ENCODE measurements at regions not wholly inside any gene's neighbourhood (a gene's known extent, or its start where the extent isn't known, plus 50 kb on each side); places are given as distances from the start of the nearest gene placed in this dataset.

- no peaks in the 10 kb centered on the region for H4K20me1 ChIP-seq (replicated peaks in 1 of 2; ENCODE audit: control insufficient read depth in 1 of 2, insufficient read depth in 2 of 2, low read length in 2 of 2)
- no peak for DNase-seq (ENCODE audit: low read depth in 1 of 2, low spot score in 2 of 2)
- H2AFZ ChIP-seq (ENCODE audit: low read length) = no peak overlapping the region
- no peak overlapping the region for H2AK5ac ChIP-seq (ENCODE audit: low read depth, low read length)
- no peak overlapping the region for H4K91ac ChIP-seq (replicated peaks; ENCODE audit: insufficient read length, low read length)
- TF ChIP-seq RNF2 (IDR thresholded peaks at IDR 0.05; ENCODE audit: borderline replicate concordance, low read depth, low read length, missing control alignments, poor library complexity, severe bottlenecking) (no peak), JUND (IDR thresholded peaks at IDR 0.05; ENCODE audit: low read length) (no peak), FOSL1 (IDR thresholded peaks at IDR 0.05; ENCODE audit: insufficient read depth, low read depth, low read length) (no peak), RXRA (IDR thresholded peaks at IDR 0.05; ENCODE audit: insufficient read depth, low read depth, low read length) (no peak)
- H2BK20ac ChIP-seq (ENCODE audit: low read length) = no peak overlapping the region
- H2BK120ac ChIP-seq (replicated peaks; ENCODE audit: low read depth, low read length) = no peak overlapping the region
- H2BK15ac ChIP-seq (ENCODE audit: low read length) = no peak overlapping the region
- H3K79me1 ChIP-seq (ENCODE audit: low read depth, low read length) = no peaks in the 10 kb centered on the region
- no peaks in the 10 kb centered on the region for H3K36me3 ChIP-seq (ENCODE audit: control insufficient read depth in 2 of 4, insufficient read depth in 4 of 4, low read length in 3 of 4)
- H3K9ac ChIP-seq (replicated peaks in 1 of 4; ENCODE audit: extremely low read depth in 1 of 4, low read depth in 3 of 4, low read length in 3 of 4) = no peak overlapping the region
- no peak overlapping the region for H3K18ac ChIP-seq (ENCODE audit: extremely low read depth, low read length)
- POLR2A ChIA-PET (ENCODE audit: partially characterized antibody) = interaction anchor here (0.9 to 1.3 kb wide), 3 partner anchors 14 to 72 kb away, joined by 3 read pairs; no protein-coding TSS in a partner anchor
- H3K14ac ChIP-seq (ENCODE audit: insufficient read length) = no peak overlapping the region
- H3K27me3 ChIP-seq (replicated peaks in 1 of 4; ENCODE audit: control insufficient read depth in 3 of 4, extremely low read depth in 1 of 4, insufficient read depth in 3 of 4, low read length in 3 of 4) = peaks cover 0 to 1% (median 0%) of the 10 kb centered on the region in 4 experiments; a peak in 1 of 7 replicates
- H4K8ac ChIP-seq (ENCODE audit: extremely low read depth, insufficient read depth, low read length) = no peak overlapping the region
- no peak overlapping the region for H3K4me3 ChIP-seq (ENCODE audit: extremely low read depth in 1 of 4, insufficient read depth in 2 of 4, low read depth in 3 of 4, low read length in 4 of 4)
- H3K4me2 ChIP-seq (ENCODE audit: insufficient read depth in 1 of 2, low read depth in 2 of 2, low read length in 2 of 2) = no peak overlapping the region
- no peaks in the 10 kb centered on the region for H3K9me3 ChIP-seq (ENCODE audit: insufficient read depth in 2 of 2, low read depth in 1 of 2, low read length in 1 of 2)
- no peaks in the 10 kb centered on the region for H3K23me2 ChIP-seq (ENCODE audit: low read depth, low read length)
- CTCF ChIA-PET (ENCODE audit: partially characterized antibody) = no interaction called here
- no peak for FAIRE-seq
- no peak overlapping the region for H4K5ac ChIP-seq (ENCODE audit: insufficient read length, low read depth, low read length)
- H3K4ac ChIP-seq (replicated peaks; ENCODE audit: insufficient read length, low read depth, low read length) = no peak overlapping the region
- no peak overlapping the region for H3K27ac ChIP-seq (ENCODE audit: low read depth, low read length)
- H2BK12ac ChIP-seq (ENCODE audit: low read depth, low read length) = no peak overlapping the region; the same call in 1 of the 2 replicates
- 83% methylated on average over 5 of the region's 5 CpGs; no CpG with 5 or more reads in 1 of the 2 experiments for WGBS, 2 experiments (ENCODE audit: extremely low coverage in 1 of 2, insufficient coverage in 1 of 2, insufficient read length in 1 of 2, insufficient replicate concordance in 2 of 2, low coverage in 1 of 2, low lambda C conversion rate in 2 of 2, missing lambda C conversion rate in 1 of 2)
- peaks cover 0 to 11% (median 4%) of the 10 kb centered on the region in 4 experiments; a peak in 2 of 7 replicates for H3K4me1 ChIP-seq (replicated peaks in 1 of 4; ENCODE audit: control insufficient read depth in 3 of 4, insufficient read depth in 4 of 4, low read length in 3 of 4)
- 0 out of 2 replicates have a peak overlapping the region, but pooled peaks have one; percentile 2 for H2BK5ac ChIP-seq (ENCODE audit: low read depth, low read length)
- no peak overlapping the region for H3K56ac ChIP-seq (replicated peaks; ENCODE audit: insufficient read length, low read depth, low read length)
- no peak overlapping the region for H3K23ac ChIP-seq (ENCODE audit: insufficient read length)
- H3K79me2 ChIP-seq (ENCODE audit: control insufficient read depth in 1 of 2, insufficient read depth in 2 of 2, low read length in 2 of 2) = no peaks in the 10 kb centered on the region
Observed at GRCh38 chr13:51524829-51525566, 59.3 kb upstream of the WDFY2 start.

Measured in H1 (cell line).